GM18868 (cell line): ENCODE measurements at regions not wholly inside any gene's neighbourhood (a gene's known extent, or its start where the extent isn't known, plus 50 kb on each side); places are given as distances from the start of the nearest gene placed in this dataset.
"Not testable (repeated sequence)": the region's sequence is repeated elsewhere in the genome, so short reads cannot be mapped to it uniquely, and the experiment has no call there.

Experiments used
- ATAC-seq: cut with Tn5 transposase; IDR thresholded peaks from one replicate; pipeline ENCODE4 v1.9.1; 2021; ENCODE audit warnings: mild to moderate bottlenecking, moderate library complexity; ENCODE audit not compliant: unreplicated experiment

GRCh38 chr13:44887515-44887914 lies 101.8 kb downstream of the NUFIP1 start:
- no peak for ATAC-seq

- no peak for ATAC-seq
Measured at GRCh38 chr13:44884076-44884729, 105.1 kb downstream of the NUFIP1 start.

DNA sequence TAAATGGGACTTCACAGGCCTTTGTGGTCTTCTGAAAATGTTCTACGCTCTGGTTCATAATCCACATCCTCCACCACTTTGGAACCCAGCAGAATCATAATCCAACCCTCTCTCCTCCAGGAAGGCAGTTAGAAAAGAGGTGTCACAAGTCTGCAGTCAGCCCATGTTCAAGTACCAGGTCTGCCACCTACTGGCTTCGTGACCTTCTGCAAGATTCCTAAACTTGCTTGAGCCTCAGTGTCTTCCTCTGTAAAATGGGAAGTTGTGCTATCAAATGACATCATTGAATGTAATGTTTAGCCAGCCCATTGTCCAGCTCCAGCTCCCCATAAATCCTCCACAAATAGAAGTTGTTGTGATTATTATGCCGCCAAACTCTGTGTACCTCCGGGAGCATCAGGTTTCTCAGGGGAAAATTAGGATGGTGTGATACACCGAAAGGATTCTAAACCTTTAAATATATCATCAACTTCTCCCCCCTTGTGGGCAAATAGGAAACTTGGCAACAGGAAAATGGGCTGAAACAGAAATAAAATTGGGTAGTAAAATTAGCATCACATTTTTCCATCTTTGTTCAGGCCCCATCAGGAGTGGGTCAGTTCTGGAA lies 109.7 kb downstream of the NUFIP1 start:
- ATAC-seq = no peak

DNA sequence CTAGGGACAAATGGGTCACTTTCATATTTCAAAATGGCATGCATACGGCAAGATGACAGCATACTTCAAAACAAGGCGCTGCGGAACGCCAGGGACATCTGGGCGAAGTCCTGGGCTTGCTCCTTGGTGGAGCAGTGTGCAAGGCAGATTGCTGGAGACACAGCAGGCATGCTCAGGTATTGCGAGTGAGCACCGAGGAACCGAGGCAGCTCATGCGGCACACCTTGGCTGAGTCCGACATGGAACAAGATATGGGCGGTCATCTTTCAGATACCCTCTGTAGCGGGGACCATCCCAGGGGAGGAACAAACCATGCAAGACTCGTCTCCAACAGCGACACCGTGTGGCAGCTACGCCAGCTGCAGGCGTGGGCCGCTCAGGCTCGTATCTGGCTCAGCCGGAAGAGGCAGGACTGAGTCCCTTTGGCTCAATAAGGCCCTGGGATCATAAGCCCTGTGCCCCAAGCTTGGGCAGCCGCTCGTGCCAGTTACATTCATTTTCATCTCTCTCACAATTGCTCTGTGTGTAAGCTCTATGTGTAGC lies 112.4 kb downstream of the NUFIP1 start:
- no peak for ATAC-seq

DNA sequence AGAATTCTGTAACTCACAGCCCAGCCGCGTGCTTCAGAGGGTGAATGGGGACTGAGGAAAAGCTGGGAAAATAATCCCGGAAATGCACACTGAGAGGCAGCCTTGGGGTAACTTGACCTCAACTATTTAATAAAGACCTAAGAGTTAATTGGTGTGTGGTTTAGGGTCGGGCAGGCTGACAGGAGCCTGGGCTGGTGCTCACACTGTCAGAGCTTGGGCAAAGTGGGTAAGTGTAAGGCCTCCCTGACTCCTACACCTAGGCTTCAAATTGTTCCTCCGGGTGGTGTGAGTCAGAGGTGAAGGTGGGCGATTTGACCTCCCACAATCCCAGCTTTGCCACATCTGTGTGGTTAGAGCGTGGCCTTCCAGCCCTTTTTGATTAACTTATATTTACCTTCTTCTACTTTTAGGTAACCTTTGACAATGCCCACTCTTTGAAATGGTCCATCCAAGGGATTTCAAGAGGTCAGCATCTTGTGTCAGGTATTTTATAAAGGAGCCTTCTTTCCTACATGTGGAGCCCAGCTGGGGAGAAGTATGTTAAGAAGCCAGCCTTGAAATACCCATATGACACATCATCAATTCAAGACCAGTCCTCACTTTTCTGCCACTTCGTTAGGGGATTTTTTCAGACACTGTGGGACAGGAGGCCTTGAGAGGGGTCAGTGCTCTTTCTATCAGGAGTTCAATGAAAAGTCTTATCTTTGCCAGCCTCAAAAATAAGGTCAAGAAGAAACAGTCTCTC lies 114.2 kb downstream of the NUFIP1 start:
- no peak for ATAC-seq

DNA sequence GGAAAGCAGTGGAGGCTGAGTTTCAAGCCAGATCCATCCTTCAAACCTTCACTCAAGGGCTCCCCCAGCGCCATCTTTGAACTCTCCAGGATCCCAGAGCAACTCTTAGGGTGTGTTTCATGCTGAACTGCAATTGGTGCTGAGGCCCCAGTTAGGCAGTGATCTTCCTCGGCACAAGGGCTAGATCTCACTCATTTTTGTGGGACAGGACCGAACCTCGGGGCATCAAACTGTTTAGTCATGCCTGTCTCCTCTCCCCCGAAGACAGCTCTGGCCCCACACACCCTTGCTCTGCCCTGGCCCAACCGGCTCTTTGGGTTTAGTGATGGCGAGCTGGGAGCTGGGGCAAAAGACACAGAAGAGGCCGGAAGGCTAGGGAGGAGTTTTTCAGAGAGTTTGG lies 115.1 kb downstream of the NUFIP1 start:
- no peak for ATAC-seq

GRCh38 chr13:44873461-44873860 lies 115.8 kb downstream of the NUFIP1 start:
- no peak for ATAC-seq

DNA sequence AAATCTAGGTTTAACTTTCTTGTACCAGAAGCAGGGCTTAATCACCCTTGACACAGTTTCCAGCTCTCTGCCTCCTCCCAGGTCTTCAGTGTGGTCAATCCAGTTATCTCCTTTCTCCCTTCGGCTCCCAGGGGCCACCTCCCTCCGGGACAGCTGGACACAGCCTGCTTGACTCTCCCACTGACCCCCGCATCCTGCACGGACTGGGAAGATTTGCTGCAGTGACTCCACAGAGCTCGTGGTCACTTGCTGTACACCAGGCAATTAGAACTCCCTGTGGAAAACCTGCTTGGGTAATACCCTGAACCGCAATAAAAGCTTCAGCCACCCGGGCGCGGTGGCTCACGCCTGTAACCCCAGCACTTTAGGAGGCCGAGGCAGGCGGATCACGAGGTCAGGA lies 116.5 kb downstream of the NUFIP1 start:
- no peak for ATAC-seq

DNA sequence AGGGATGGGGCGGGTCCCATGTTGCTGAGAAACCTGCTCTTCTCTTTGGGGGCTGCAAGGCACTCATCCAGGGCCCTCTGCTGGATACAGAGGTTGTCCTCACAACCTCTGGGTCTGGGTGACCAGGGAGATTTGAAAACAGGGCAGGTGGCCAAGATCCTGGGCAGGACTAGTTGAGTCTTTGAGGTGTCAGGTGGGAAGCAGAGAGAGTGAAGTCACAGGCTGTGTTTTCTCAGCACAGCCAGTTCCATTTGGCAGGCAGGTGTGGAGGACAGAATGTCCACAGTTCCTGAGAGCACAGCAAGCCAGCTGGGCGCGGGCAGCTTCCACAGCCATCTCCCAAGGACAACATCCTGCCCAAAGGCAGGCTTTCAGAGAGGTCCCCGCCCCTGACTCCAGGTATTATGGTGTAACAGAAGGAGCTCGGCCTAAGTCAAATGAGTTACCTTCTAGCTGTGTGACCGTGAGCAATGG lies 118.8 kb downstream of the NUFIP1 start:
- ATAC-seq = no peak

DNA sequence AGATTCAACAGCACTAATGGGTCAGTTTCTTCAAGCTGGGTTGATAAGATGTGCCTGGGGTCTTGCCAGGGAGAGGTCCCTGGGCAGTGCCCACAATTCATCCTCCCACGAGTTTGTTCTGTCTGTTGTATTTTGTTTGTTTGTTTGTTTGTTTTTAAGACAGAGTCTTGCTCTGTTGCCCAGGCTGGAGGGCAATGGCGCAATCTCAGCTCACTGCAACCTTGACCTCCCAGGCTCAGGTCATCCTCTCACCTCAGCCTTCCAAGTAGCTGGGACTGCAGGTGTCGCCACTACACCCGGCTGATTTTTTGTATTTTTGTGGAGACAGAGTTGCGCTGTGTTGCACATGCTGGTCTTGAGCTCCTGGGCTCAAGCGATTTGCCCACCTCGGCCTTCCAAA lies 120.1 kb downstream of the NUFIP1 start:
- no peak for ATAC-seq

- peak; percentile 83 for ATAC-seq
Measured at GRCh38 chr13:44868397-44868796, 120.9 kb downstream of the NUFIP1 start.

DNA sequence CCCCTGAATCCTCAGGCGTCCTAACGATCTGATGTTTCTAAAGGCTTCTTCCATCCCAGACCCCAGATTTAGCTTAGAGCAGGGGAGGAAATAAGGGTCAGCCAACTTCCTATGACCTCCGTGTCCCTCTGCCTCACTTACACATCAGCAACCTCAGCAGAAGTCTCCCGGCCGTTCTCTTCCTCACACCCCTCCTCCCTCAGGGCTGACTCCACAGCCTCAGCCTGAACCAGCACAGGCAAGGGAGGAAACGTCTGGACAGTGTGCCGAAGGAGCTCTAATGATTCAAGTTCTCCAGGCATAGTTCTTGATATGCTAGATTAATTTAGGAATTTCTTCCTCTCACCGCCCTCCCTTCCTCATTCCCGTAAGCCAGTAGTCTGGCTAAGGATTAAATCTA lies 121.4 kb downstream of the NUFIP1 start:
- no peak for ATAC-seq

DNA sequence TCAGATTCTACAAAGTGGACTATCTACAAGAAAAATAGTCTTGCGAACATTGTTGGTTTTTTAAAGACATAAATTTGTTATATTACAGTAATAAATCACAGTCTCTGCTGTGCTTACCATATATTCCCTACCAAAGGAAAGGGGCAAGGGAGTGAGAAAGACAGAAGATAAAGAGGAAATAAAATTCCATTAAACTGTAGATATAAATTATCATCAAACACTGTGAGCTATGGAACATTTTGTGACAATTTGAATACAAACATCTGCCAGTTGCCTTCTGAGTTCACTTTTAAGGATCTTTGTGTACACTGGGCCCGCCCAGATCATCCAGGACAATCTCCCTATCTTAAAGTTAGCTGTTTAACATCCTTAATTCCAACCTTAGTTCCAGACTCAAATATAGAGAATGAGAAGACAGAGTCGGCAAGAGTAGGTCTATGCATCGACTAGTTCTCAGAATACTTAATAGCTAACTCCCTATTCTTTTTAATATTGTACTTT lies 122.8 kb downstream of the NUFIP1 start:
- ATAC-seq = no peak

- no peak for ATAC-seq
Measured at GRCh38 chr13:44865722-44866410, 123.4 kb downstream of the NUFIP1 start.

DNA sequence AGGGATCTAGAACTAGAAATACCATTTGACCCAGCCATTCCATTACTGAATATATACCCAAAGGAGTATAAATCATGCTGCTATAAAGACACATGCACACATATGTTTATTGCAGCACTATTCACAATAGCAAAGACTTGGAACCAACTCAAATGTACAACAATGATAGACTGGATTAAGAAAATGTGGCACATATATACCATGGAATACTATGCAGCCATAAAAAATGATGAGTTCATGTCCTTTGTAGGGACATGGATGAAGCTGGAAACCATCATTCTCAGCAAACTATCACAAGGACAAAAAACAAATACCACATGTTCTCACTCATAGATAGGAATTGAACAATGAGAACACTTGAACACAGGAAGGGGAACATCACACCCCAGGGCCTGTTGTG lies 125.6 kb downstream of the NUFIP1 start:
- ATAC-seq = not testable (repeated sequence)

- ATAC-seq = no peak
Measured at GRCh38 chr13:44860454-44860853, 128.8 kb downstream of the NUFIP1 start.

DNA sequence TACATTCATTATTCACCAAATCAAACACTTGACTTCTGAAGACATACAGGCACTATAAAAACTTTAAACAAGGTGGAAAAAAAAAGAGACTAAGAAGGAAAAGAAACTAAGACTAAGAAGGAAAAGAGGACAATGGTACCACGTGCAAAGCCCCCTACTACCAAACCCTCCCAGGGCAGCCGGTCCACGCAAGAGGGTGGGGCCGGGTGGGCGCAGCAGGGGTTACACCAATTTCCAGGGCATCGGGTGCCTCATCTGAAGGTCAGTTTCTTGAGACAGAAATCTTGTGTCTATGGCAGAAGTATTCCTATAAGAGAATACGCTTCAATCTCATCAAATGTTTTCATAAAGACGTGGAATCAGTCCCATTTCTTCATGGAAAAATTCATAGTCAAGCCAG lies 131.5 kb downstream of the NUFIP1 start:
- no peak for ATAC-seq

DNA sequence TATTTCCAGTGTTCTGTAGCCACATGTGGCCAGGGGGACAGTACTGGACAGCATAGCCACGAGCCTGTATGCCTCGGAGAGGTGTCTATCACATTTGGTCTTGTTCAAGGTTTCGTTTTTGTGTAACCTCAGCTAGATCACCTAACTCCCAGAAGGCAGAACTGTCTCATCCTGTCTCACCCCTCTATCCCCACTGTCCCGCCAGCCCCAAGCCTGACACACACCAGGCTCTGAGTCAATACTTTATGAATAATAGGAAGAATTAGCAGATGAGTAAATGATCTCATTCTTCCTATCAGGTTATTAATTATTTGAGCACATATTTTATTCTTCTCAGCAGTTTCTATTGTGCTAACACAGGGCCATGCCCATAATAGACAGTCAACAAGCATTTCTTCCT lies 132.2 kb downstream of the NUFIP1 start:
- ATAC-seq = no peak

DNA sequence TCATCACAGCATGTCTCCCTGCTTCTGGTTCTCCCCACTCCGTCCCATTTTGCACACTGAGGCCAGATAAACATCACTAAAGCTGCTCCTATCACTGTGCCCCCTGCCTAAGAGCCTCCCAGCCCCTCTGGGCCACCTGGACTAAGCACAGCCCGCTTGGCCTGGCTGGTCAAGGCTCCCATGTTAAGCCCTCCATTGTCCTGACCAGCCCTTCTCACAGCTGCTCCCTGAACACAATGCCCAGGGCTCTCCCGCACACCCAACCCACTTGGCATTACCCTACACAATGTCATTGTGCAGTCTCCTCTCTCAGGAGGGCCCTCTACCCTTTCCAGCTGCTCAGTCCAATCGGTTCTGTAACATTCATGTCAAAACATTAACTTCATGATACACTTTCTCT lies 133.4 kb downstream of the NUFIP1 start:
- ATAC-seq = no peak

- no peak for ATAC-seq
Measured at GRCh38 chr13:44854313-44855060, 134.8 kb downstream of the NUFIP1 start.
